Thoracic aorta (tissue), 2 donors: ENCODE measurements at regions not wholly inside any gene's neighbourhood (a gene's known extent, or its start where the extent isn't known, plus 50 kb on each side); places are given as distances from the start of the nearest gene placed in this dataset.

Source experiments
- ATAC-seq: fragments of 150-250 bp; one replicate; pipeline ENCODE4 v1.8.0; 2017; ENCODE audit warnings: low read depth; ENCODE audit not compliant: insufficient number of reproducible peaks, low FRiP score
- DNase-seq: peaks from one replicate; pipeline ENCODE4 v3.0.0-alpha.2; 2020; ENCODE audit warnings: low spot score
- H3K27ac ChIP-seq, 2 donors: fragments of 200-600 bp; sonication (generic); 1 replicate in 1 of 2; 2 replicates in 1 of 2; pipeline ENCODE4 v1.5.1; 2016; ENCODE audit warnings: mild to moderate bottlenecking in 2 of 2, moderate library complexity in 2 of 2
- H3K27me3 ChIP-seq: fragments of 200-600 bp; sonication (generic); replicated peaks from 2 replicates; pipeline ENCODE4 v1.6.0; 2016; ENCODE audit warnings: mild to moderate bottlenecking; ENCODE audit not compliant: insufficient read depth
- H3K36me3 ChIP-seq: fragments of 200-600 bp; sonication (generic); one replicate; pipeline ENCODE4 v1.5.1; 2016
- H3K4me1 ChIP-seq, 2 donors: fragments of 200-600 bp; sonication (generic); 1 replicate in 1 of 2; 2 replicates in 1 of 2; pipeline versions ENCODE4 v1.5.1 to v1.6.0; 2016; ENCODE audit warnings: low read depth in 2 of 2, mild to moderate bottlenecking in 1 of 2; ENCODE audit not compliant: control insufficient read depth in 1 of 2
- H3K4me3 ChIP-seq: fragments of 200-600 bp; sonication (generic); 2 replicates; pipeline ENCODE4 v1.5.1; 2016; ENCODE audit warnings: mild to moderate bottlenecking
- H3K9me3 ChIP-seq: fragments of 200-600 bp; sonication (generic); 2 replicates; pipeline ENCODE4 v1.5.1; 2016
- TF ChIP-seq, protein P1 (sequence below): fragments of 200-600 bp; sonication (generic); IDR thresholded peaks from one replicate; pipeline ENCODE4 v1.5.1; 2019; ENCODE audit warnings: antibody characterized with exemption

DNA sequence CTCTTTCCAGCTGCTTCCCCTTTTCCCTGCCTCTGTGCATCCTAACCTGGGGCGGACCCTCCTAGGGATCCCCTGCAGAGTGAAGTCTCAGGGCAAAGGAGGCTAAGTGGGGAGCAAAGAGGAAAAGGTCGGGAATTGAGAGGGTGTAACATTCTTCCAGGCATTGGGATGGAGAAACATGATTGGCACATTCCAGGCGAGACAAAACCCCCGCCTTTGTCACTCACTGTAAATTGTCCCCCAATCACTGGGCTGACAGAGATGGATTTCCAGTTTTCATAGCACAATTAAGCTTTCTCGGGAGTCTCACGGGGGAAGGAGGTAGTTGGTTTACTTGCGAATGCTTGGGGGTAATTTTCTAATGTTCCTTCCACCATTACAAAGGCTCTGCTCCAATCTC lies 74.9 kb downstream of the MIAT start:
- no peaks in the 10 kb centered on the region for H3K4me1 ChIP-seq
- no peak overlapping the region for H3K27ac ChIP-seq
- ATAC-seq, result no peak
- H3K36me3 ChIP-seq, result no peaks in the 10 kb centered on the region
- H3K4me3 ChIP-seq, result no peak overlapping the region
- TF ChIP-seq, protein P1, sequence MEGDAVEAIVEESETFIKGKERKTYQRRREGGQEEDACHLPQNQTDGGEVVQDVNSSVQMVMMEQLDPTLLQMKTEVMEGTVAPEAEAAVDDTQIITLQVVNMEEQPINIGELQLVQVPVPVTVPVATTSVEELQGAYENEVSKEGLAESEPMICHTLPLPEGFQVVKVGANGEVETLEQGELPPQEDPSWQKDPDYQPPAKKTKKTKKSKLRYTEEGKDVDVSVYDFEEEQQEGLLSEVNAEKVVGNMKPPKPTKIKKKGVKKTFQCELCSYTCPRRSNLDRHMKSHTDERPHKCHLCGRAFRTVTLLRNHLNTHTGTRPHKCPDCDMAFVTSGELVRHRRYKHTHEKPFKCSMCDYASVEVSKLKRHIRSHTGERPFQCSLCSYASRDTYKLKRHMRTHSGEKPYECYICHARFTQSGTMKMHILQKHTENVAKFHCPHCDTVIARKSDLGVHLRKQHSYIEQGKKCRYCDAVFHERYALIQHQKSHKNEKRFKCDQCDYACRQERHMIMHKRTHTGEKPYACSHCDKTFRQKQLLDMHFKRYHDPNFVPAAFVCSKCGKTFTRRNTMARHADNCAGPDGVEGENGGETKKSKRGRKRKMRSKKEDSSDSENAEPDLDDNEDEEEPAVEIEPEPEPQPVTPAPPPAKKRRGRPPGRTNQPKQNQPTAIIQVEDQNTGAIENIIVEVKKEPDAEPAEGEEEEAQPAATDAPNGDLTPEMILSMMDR, result no peak
- H3K27me3 ChIP-seq, result no peaks in the 10 kb centered on the region
- no peaks in the 10 kb centered on the region for H3K9me3 ChIP-seq
- DNase-seq, result no peak

DNA sequence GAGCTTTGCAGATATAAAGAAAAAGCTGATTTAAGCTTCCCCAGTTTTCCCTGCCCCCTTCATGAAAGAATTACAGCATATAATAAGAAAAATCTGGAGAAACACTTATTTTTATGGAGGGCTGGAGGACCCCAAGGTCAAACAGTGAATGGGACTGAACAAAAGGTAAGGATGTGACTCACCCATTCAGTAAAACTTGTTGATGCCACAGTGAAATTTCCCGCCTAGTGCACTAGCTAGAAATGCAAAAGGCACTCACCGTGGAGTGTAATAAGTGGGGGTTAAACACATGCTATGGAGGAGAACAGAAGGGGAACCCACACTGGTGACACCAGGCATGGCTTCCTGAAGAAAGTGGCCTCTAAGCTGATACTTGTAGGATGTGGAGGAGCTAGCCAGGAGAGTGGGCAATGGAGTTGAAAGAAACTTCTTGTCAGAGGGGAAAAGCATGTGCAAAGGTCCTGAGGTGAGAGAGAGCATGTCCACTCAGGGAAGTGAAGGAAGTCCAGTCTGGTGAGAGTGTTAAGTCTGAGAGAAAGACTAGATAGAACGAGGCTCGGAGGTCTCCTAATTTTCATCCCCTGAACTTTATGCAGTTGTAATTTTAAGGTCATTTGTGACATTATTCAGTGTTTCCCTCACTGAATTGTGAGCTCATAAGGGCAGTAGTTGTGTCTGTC lies 77.1 kb downstream of the MIAT start:
- H3K4me1 ChIP-seq, result no peaks in the 10 kb centered on the region
- TF ChIP-seq, protein P1, result no peak
- DNase-seq, result no peak
- no peaks in the 10 kb centered on the region for H3K27me3 ChIP-seq
- no peaks in the 10 kb centered on the region for H3K9me3 ChIP-seq
- H3K27ac ChIP-seq, result no peak overlapping the region
- H3K4me3 ChIP-seq, result no peak overlapping the region
- no peak for ATAC-seq
- no peaks in the 10 kb centered on the region for H3K36me3 ChIP-seq

DNA sequence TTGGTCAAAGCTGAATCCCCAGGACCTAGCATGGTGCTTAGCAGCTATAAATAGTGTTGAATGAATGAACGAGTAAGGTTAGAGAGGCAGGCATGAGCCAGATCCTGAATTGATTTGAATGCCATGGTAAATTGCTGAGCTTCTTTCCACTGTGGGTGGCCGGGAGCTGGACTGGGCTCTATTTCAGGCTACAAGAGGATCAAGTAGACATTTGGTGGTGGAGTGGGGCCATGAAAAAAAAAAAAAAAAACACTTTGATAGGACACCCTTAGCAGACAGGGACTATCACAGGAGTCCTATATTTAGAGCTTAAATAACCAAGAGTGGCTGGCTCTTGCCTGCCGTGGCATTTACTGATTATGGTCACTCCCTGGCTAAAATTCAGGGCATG lies 77.6 kb downstream of the MIAT start:
- DNase-seq (no peak), ATAC-seq (no peak)

DNA sequence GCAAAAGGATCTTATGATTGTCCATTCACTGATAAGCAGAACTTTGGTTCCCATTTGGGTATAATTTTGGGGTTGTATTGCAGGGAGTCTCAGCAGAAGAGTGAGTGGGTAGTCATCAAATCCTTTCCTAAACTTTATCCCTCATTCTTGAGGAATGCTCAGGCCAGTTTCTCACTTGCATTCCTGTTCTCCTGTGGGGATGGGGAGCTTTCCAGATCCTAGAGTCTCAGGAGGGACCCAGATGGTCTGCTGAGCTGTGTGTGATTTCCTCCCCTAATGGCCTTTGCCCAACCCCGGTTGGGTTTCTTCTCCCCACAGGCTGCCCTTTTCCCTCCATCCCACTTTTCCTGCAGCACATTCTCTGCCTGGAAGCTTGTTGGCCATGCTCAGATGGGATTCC lies 79.9 kb downstream of the MIAT start:
- ATAC-seq, result no peak
- H3K27me3 ChIP-seq, result no peaks in the 10 kb centered on the region
- H3K36me3 ChIP-seq, result no peaks in the 10 kb centered on the region
- DNase-seq, result no peak
- no peaks in the 10 kb centered on the region for H3K4me1 ChIP-seq
- no peak overlapping the region for H3K27ac ChIP-seq
- no peaks in the 10 kb centered on the region for H3K9me3 ChIP-seq
- H3K4me3 ChIP-seq, result no peak overlapping the region
- TF ChIP-seq, protein P1, result no peak

More for the DNA sequence above, 77.6 kb downstream of the MIAT start:
- no peak overlapping the region for H3K27ac ChIP-seq
- no peak overlapping the region for H3K4me3 ChIP-seq
- no peaks in the 10 kb centered on the region for H3K9me3 ChIP-seq
- TF ChIP-seq, protein P1, result no peak
- no peaks in the 10 kb centered on the region for H3K36me3 ChIP-seq
- H3K27me3 ChIP-seq, result no peaks in the 10 kb centered on the region
- H3K4me1 ChIP-seq, result no peaks in the 10 kb centered on the region

DNA sequence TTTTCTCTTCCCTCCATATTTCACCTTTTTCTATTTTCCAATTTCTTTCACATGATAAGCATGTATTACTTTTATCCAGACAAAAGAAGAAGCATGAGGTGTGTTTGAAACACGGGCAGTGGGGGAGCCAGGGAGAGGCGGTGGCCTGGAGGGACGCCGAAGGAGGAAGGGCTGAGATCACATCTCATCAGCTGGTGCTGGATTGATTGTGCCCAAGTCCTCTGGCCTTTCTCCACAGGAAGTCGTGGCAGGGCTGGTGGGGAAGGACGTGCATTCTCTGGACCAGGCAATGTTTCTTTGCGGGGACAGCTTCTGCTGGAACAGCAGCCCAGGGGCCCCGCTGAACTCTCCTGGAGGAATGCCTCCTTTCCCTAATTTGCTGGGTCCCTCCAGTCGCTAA lies 82.9 kb downstream of the MIAT start:
- TF ChIP-seq, protein P1, result no peak
- Histone ChIP-seq H3K36me3 (no peaks in the 10 kb centered on the region), H3K9me3 (no peaks in the 10 kb centered on the region), H3K4me1 (no peaks in the 10 kb centered on the region), H3K27me3 (no peaks in the 10 kb centered on the region), H3K4me3 (no peak overlapping the region), H3K27ac (no peak overlapping the region)
- no peak for DNase-seq
- no peak for ATAC-seq
